Epithelial cell of proximal tubule (primary cell): ENCODE measurements at regions not wholly inside any gene's neighbourhood (a gene's known extent, or its start where the extent isn't known, plus 50 kb on each side); places are given as distances from the start of the nearest gene placed in this dataset.

Experiments used
- DNase-seq: peaks from one replicate; pipeline ENCODE4 v3.0.0-alpha.2; 2011; ENCODE audit warnings: low read depth
- H3K4me3 ChIP-seq: 2 replicates; pipeline ENCODE4 v1.5.1; 2011; ENCODE audit warnings: low read depth, mild to moderate bottlenecking, low read length
- CTCF ChIP-seq: conservative IDR thresholded peaks from 2 replicates; pipeline ENCODE4 v1.5.1; 2012; ENCODE audit warnings: low read depth, mild to moderate bottlenecking, low read length

GRCh38 chr20:53803492-53804155, 210.0 kb upstream of the ZNF217 start:
- no peak for TF ChIP-seq CTCF
- no peak for DNase-seq
- H3K4me3 ChIP-seq, result no peak overlapping the region

GRCh38 chr20:53801609-53802370, 208.2 kb upstream of the ZNF217 start:
- TF ChIP-seq CTCF, result no peak
- H3K4me3 ChIP-seq, result no peak overlapping the region
- DNase-seq, result no peak

- TF ChIP-seq CTCF, result no peak
- no peak overlapping the region for H3K4me3 ChIP-seq
- no peak for DNase-seq
Measured at GRCh38 chr20:53800883-53801604, 207.4 kb upstream of the ZNF217 start.

- DNase-seq, result no peak
- no peak for TF ChIP-seq CTCF
- no peak overlapping the region for H3K4me3 ChIP-seq
Measured at GRCh38 chr20:53800418-53800817, 206.8 kb upstream of the ZNF217 start.

GRCh38 chr20:53797085-53797484, 203.4 kb upstream of the ZNF217 start:
- TF ChIP-seq CTCF, result no peak
- no peak for DNase-seq
- H3K4me3 ChIP-seq, result no peak overlapping the region

GRCh38 chr20:53795170-53795569, 201.5 kb upstream of the ZNF217 start:
- no peak overlapping the region for H3K4me3 ChIP-seq
- no peak for TF ChIP-seq CTCF
- DNase-seq, result no peak
